ENCODE measurements at regions not wholly inside any gene's neighbourhood (a gene's known extent, or its start where the extent isn't known, plus 50 kb on each side); places are given as distances from the start of the nearest gene placed in this dataset.
"Not testable (repeated sequence)": the region's sequence is repeated elsewhere in the genome, so short reads cannot be mapped to it uniquely, and the experiment has no call there.

DNA sequence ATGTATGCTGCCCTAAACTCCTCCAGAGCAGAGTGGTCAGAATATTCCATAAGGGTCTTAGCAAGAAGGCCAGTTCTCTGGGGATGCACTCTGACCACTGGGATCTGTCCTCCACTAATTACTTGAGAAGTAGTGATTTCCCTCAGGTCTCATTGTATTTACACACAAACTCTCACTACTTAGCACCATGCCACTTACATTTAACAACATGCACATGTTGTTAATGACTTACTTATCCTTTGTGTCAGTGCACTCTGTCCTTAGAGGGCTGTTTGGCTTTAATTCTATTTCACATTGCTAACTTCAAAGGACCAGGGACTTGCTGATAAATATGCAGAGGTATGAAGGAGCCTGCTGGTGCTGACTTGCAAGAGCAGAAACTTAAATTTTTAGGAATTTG lies 1415.5 kb upstream of the ACVR2A start:
- DNase-seq, result no peak

DNA sequence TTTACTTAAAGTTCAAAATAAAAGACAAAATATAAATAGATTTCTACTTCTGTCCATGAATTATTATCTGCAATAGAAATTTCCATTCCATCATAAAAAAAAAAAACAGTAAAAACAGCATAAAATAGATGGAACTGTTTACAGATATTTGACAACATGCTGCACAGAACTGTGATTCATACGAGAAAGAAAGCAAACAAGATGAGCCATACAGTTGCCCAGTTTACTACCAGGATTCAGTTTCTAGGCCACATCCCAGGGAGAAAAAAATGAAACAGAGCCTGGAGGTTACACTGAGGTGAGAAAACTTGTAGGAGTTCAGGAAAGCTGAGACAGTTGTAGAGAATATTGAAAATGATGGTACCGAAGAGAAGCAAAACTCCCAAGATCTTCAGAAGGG lies 1426.9 kb upstream of the ACVR2A start:
- DNase-seq, result no peak

DNA sequence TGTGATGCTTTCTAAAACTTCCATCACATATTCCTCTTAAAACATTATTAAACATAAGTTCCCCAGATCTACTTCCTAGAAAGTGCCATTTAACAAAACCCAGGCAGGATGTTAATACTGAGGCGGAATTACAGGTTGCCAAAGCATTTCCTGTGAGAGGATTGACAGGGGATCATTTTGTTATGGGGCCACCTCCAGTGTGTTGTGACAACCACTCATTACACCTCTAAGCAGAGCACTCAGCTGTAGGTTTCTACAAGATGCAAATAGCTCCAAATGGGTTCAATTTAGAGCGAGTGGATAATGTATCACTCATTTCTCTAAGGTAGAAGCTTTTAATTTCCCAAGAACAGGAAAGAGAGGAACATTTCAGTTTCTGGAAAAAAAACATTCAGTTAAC lies 1429.5 kb upstream of the ACVR2A start:
- DNase-seq, result no peak

DNA sequence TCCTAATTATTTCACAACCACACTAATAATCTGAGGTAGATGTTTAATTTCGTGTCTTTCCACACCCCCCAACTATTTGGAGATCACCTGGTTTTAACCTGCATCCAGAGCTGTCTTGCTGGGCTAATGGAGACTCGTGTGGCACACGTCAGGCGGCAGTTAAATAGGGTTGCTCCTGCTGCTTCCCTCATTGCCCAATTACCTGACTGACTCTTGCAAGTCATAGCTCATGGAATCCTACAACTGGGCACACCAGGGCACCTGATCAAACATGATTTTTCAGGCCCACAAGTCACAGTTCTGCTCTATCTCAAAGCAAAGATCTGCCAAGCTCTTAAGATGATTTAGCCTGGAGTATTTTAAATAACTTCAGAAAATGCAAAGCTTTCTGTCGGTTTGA lies 1430.4 kb upstream of the ACVR2A start:
- no peak for DNase-seq

DNA sequence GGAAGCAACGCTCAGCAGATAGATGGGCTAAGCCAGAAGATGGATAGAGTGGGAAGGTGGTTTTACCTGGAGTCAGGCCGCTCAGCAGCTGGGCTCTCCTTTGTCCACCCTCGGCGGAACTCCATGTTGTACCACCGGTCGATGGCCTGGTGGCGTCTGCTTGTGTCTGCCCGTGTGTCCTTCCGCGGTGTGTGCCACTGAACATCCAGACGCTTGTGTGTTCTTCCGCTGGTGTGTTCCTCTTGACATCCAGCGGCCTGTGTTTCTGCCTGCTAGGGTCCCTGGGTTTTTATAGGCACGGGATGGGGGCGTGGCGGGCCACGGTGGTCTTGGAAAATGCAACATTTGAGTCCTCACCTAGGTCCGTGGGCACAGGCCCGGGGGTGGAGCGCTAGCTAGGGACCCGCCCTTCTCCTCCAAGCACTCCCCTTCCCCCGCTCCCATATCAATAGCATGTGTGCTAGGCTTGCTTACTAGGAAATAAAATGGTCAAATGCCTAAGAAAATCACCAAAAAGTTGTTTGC lies 1431.7 kb upstream of the ACVR2A start:
- no peak for DNase-seq

DNA sequence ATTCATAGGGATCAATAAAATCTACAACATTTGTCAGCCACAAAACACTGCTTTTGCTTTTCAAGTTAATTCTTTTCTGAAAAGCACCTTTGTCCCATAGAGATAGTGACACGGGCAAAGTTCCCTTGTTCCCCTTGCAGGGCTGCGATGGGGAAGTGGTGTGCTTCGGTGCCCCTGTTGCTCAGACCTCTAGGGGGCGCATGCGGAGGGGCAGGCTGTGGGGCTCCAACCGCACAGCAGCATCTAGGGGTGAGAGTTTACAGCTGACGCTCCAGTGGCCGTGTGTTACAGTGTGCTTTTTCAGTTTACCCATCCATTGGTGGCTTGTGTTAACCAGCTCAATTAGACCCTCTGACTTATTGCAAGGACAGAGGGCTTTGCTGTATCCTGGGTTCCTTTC lies 1432.2 kb upstream of the ACVR2A start:
- DNase-seq, result no peak

DNA sequence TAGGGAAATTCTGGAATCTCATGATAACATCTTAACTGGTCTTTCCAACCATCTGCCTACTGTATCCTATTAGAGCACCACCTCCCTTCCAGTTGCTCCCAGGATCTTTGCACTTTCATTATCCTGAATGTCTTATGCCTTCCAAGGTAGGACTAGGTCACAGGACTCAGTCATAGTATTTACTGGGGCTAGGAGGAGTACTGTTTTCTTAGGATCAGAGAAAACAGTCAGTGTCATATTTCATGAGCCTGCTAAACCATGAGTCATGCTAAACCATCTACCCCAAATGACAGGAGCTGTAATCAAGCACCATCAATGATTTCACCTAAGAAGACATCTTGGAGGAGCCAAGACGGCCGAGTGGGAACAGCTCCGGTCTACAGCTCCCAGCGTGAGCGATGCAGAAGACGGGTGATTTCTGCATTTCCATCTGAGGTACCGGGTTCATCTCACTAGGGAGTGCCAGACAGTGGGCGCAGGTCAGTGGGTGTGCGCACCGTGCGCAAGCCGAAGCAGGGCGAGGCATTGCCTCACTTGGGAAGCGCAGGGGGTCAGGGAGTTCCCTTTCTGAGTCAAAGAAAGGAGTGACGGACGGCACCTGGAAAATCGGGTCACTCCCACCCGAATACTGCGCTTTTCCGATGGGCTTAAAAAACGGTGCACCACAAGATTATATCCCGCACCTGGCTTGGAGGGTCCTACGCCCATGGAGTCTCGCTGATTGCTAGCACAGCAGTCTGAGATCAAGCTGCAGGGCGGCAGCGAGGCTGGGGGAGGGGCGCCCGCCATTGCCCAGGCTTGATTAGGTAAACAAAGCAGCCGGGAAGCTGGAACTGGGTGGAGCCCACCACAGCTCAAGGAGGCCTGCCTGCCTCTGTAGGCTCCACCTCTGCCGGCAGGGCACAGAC lies 1439.2 kb upstream of the ACVR2A start:
- not testable (repeated sequence) for DNase-seq

DNA sequence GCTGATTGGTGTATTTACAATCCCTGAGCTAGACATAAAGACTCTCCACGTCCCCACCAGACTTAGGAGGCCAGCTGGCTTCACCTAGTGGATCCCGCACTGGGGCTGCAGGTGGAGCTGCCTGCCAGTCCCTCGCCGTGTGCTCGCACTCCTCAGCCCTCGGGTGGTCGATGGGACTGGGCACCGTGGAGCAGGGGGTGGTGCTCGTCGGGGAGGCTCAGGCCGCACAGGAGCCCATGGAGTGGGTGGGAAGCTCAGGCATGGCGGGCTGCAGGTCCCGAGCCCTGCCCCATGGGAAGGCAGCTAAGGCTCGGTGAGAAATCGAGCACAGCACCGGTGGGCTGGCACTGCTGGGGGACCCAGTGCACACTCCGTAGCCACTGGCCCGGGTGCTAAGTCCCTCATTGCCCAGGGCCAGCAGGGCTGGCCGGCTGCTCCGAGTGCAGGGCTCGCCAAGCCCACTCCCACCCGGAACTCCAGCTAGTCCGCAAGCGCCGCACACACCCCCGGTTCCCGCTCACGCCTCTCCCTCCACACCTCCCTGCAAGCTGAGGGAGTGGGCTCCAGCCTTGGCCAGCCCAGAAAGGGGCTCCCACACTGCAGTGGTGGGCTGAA lies 1441.2 kb upstream of the ACVR2A start:
- DNase-seq, result not testable (repeated sequence)

DNA sequence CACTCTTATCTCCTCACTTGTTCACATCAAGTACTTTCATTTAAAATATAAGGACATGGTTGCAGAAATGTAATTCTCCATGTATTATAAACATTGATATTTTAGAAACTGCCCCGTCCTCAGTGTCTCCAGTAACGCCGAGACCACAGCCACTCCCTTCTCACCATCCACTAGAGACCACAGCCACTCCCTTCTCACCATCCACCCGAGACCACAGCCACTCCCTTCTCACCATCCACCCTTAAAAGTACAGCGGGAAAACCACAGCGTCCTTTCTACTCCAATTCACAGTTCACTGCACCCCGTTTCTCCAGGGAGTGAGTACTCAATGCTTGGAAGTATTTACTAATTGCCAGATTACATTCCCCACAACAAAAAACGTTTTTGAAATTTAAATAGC lies 1452.2 kb upstream of the ACVR2A start:
- no peak for DNase-seq

DNA sequence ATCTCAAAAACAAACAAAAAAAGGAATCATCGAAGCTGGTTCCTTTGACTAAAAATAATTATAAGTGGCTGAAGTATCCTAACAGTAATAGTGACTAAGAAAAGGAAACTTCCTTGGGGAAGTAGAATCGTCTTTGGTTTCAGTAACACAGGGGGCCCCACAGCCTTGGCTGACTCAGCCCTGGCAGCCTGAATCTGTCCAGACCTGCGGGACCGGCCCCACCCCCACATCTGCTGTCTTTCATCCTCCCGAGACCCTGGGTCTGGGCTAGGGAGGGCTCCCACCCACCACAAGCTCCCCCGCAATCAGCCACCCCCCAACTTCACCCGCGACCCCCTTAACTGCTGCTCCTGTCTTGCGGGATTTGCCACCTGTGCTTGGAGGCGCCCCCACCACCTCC lies 1452.6 kb upstream of the ACVR2A start:
- no peak for DNase-seq

DNA sequence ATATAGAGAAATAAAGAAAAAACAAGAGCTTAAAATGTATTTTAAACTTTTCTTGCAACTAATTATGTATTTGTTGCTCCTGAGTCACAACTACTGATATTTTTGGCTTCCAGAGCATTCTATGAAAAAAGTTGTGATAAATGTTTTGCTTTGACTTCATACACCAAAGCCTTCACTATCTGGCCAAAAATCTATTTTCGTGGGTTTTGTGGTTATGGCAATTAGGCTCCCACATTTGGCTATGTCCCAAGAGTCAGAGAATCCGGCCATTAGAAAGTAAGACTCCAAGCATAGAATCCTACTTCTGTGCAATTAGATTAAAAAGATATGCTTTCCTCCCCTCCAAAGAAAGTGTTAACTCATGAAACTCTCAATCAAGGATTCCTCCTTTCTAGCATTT lies 1456.1 kb upstream of the ACVR2A start:
- no peak for DNase-seq

DNA sequence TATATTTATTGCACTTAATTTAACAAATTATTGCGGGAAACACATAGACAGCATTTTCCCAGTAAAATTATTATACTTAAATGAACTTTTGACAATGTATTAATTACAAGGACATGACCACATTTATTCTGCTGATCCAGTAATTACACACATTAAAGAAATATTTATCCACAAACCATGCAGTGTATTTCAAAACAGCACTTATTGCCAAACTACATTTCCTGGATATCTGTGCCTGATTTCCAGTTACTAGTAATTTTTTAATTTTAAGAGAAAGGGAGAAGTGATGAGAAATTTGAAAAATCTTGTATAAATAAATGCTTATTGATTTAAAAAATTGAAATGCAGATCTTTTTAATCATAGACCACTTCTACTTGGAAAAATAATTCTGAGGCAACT lies 1458.7 kb upstream of the ACVR2A start:
- DNase-seq, result no peak

DNA sequence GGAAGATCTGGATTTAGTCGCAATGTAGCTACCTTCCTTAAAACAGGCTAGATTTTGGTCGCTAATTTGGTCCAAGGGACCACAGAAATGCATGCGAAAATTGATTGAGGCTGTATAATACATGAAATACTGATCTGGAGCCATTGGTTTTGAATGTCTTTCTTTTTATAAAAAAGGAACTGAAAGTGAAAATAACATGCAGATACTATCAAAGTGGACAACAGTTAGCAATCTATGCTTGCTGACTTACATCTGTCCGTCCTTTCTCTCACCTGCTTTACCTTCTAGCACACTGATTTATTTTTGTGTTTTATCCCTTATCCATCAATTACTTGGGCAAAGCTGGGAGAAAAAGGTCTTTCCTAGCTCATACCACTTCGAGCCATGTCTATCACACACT lies 1459.8 kb upstream of the ACVR2A start:
- no peak for DNase-seq

DNA sequence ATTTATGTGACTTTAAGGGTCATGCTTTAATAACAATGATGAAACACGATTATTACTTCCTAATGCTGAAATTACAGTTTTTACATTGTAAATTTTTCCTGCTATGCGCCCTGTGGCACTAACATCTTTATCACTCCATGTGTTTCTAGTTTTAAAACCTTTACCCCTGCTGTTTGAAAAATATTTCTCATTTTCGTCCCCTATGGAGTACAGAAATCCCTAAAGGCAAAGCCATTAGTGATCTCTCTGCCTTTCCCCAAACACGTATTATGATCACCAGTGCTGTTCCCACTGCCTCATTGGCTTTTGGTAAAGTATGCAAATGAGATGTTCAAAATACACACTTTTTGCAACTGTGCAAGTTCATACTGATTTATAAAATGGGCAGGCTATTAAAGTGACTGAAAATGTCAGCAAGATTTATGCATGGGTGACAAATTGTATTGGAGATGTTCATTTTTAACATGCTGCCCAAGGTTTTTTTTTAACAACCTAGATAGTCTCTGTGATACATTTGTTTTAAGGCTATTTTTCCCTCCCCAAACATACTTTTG lies 1468.2 kb upstream of the ACVR2A start:
- no peak for DNase-seq

DNA sequence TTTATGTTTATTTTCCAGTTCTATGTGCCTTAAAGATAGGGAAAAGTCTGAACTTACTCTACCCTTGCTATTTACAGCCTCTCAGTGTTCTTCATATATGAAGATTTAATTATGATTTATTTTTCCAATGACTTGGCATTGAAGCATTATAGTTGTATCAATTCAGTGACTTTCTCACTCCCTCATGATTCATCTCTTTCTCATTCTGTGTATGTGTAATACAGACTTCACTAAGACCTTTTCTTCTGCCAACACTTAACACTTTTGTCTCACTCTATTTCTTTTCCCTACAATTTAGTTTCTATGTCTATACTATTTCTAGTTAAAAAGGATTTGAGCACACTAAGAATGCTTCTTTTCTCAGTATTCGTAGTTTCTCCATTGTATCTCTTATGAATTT lies 1470.3 kb upstream of the ACVR2A start:
- DNase-seq, result no peak

DNA sequence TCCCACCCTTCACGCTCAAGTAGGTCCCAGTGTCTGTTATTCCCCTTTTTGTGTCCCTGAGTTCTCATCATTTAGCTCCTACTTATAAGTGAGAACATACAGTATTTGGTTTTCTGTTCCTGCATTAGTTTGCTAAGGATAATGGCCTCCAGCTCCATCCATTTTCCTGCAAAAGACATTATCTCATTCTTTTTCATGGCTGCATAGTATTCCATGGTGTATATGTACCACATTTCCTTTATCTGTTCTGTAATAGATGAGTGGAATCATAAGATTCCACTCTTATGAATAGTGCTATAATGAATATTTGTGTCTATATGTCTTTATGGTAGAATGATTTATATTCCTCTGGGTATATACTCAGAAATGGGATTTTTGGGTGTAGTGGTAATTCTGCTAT lies 1473.5 kb upstream of the ACVR2A start:
- DNase-seq, result not testable (repeated sequence)

DNA sequence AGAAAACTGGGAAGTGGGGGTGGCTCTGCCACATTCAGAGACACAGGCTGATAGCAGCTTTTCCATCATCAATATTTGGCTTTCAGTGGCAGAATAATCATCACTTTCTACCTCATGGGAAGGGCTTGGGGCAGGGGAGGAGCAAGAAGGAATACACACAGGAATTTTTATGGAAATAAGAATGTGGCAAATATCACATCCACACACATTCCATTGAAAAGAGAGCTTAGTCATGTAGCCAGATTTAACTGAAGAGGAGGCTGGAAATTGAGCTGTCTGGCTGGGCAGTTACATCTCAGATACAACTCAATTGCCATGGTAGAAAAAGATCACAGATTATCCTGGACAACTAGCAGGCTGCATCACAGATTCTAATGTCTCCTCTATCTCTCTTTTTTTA lies 1474.0 kb upstream of the ACVR2A start:
- DNase-seq, result no peak

DNA sequence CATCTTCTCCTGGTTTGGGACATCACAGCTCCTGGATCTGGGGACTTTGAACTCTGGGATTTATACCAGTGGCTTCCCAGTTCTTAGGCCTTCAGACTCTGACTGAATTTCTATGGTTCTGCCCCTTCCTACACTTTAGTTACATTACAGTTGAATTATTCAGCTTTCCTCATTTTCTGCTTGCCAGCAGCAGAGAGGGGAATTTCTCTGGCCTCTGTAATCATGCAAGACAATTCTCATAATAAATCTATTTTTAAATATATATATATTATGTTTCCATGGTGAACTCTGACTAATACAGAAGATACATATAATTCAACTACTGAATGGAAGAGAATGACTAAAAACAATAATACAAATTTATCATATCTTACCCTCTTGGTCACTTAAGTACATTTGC lies 1478.6 kb upstream of the ACVR2A start:
- DNase-seq, result no peak

DNA sequence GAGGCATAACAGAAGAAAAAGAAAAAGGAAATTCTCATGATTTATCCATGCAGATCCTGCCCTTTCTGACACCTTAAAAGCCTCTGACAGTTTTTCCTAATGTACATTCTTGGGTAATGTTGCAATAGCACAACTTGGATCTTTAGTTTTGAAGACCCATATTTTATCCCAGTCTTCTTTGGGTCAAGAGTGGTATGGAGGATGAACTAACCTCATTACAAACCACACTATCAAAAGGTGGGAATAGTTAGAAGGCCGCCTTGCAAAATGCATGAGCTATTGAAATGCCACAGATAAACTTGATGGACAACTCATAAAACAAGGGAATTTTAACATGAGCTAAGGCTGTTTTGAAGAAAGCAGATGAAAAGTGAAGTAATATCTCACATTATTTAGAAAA lies 1479.8 kb upstream of the ACVR2A start:
- no peak for DNase-seq

DNA sequence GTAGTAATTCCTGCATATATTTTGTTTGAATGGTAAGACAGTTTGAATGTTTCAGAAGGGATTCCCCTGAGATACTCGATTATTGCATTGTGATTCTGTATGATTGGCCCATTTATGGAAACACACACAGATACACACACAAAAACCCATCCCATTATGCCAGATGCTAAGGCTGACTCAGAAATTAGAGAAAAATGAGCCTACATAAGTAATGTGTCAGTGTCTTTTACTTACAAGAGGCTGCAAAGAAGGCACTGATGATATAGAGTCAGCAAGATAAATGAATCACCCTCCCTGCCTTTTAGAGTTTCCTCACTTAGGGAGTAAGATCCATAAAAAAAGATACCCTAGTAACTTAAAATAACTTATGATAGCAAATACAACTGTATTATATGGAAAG lies 1481.1 kb upstream of the ACVR2A start:
- no peak for DNase-seq

DNA sequence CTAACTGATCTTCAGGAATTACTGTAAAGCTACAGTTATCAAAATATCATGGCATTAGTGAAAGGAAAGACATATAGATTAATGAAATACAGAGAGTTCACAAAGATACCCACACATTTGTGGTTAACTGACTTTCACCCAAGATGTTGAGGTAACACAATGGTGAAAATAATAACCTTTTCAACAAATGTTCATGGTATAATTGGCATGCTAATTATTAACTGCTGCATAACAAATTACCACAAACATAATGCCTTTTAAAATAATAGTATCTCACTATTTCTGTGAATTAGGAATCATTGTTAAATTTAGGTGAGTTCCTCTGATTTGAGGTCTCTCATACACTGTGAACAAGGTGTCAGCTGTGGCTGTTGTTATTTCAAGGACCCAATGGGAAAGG lies 1493.1 kb upstream of the ACVR2A start:
- no peak for DNase-seq

DNA sequence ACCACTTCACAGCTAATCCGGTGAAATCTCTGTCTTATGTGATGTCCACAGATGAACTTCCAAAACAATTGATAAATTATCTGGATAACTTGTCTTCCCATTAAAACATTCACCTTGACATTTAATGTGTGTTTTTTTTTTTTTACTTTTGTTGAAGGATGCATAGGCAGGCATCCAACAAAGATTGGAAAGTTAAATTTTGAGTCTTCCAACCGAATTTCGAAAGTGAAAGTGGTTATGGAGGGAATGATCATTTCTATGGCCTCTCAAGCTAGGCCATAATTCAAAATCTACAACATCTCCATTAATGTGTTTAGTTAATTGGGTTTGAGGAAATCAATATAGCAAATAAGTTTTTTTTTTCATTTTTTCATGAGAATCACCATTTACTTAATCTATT lies 1495.5 kb upstream of the ACVR2A start:
- no peak for DNase-seq

DNA sequence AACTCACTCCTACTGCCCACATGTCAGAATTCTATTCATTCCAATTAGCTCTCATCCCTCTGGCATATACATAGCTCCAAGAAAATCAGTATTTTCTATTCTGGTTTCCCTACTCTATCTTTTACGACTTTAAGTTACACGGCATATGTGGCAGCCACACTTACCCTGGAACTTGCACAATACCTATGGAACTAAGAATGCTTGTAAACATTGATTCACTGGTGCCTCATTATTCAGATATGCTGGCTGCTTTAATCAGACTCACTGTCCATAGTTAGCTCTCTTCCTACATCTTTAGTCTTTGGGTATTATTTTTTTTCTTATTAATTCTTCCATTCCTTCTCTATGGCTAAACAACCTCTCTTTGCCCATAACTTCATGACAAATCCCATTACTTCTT lies 1519.9 kb upstream of the ACVR2A start:
- DNase-seq, result no peak

DNA sequence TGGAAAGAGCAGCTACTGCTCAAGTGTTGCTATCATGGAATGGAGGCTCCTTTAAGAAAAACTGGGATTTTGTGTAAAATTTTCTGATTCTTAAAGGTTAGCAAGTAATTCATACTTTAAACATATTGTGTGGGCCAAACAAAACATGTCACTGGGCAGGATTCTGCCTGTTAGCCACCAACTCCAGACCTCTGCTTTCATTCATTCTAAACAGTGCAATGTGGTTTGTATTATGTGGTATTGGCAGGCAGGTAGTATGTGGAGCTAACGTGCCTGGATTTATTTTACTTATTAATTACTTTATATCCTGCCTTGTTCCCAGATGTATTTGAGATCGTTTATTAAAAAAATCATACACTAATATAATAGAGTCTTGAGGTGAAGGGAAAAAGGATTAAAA lies 1521.3 kb upstream of the ACVR2A start:
- DNase-seq, result no peak
